Breast epithelium (tissue), 4 donors: ENCODE measurements at regions not wholly inside any gene's neighbourhood (a gene's known extent, or its start where the extent isn't known, plus 50 kb on each side); places are given as distances from the start of the nearest gene placed in this dataset.

ENCODE experiments used
- DNase-seq, 2 donors: peaks; one replicate each; pipeline ENCODE4 v3.0.0-alpha.2; 2019; ENCODE audit warnings: low spot score in 2 of 2
- H3K27ac ChIP-seq, 2 donors: fragments of 200-600 bp; sonication (generic) in 1 of 2; one replicate each; pipeline ENCODE4 v1.5.1; 2016 to 2019; ENCODE audit warnings: mild to moderate bottlenecking in 1 of 2
- H3K27me3 ChIP-seq, 2 donors: fragments of 200-600 bp; sonication (generic) in 1 of 2; one replicate each; pipeline versions ENCODE4 v1.5.1 to v1.6.0; 2017 to 2019; ENCODE audit warnings: control low read depth in 1 of 2, mild to moderate bottlenecking in 1 of 2
- H3K36me3 ChIP-seq: fragments of 200-600 bp; one replicate; pipeline ENCODE4 v1.5.1; 2019
- H3K4me1 ChIP-seq, 2 donors: fragments of 200-600 bp; sonication (generic); one replicate each; pipeline ENCODE4 v1.5.1; 2016 to 2019; ENCODE audit warnings: control low read depth in 1 of 2
- H3K4me3 ChIP-seq, 3 donors: fragments of 200-600 bp; sonication (generic); 1 replicate in 2 of 3; 2 replicates in 1 of 3; pipeline ENCODE4 v1.5.1; 2016 to 2019; ENCODE audit warnings: mild to moderate bottlenecking in 3 of 3, moderate library complexity in 2 of 3
- H3K9me3 ChIP-seq, 2 donors: fragments of 200-600 bp; sonication (generic) in 1 of 2; one replicate each; pipeline ENCODE4 v1.5.1; 2016 to 2019; ENCODE audit warnings: control low read depth in 1 of 2
- CTCF ChIP-seq, 3 donors: fragments of 450-650 bp; IDR thresholded peaks; one replicate each; pipeline ENCODE4 v1.5.1; 2016 to 2017; ENCODE audit warnings: antibody characterized with exemption in 3 of 3, mild to moderate bottlenecking in 3 of 3, moderate library complexity in 3 of 3
- POLR2A ChIP-seq: fragments of 450-650 bp; IDR thresholded peaks from one replicate; pipeline ENCODE4 v1.6.1; 2016; ENCODE audit warnings: antibody characterized with exemption, mild to moderate bottlenecking, moderate library complexity
- POLR2AphosphoS5 ChIP-seq, 3 donors: sonication (generic); formaldehyde crosslinking; IDR thresholded peaks; one replicate each; pipeline ENCODE4 v1.6.1; 2017; ENCODE audit warnings: antibody characterized with exemption in 3 of 3
- intact Hi-C: fragments of 100-400 bp; cut with DNase I; formaldehyde crosslinking; loops from one replicate; pipeline ENCODE4 v1.15.1; 2023; ENCODE audit warnings: low total_unique reads

GRCh38 chr6:51398064-51398705 lies 579.5 kb downstream of the TFAP2B start:
- H3K4me1 ChIP-seq: no peaks in the 10 kb centered on the region
- DNase-seq: no peak
- TF ChIP-seq CTCF (IDR thresholded peaks at IDR 0.05): no peak
- TF ChIP-seq POLR2A: no peak
- no peak for TF ChIP-seq POLR2AphosphoS5 (IDR thresholded peaks at IDR 0.05)
- intact Hi-C loops: no loop called here
- H3K27ac ChIP-seq: peak overlapping the region in 1 of 2 donors; percentile 27
- H3K36me3 ChIP-seq: no peaks in the 10 kb centered on the region
- H3K27me3 ChIP-seq: no peaks in the 10 kb centered on the region
- H3K9me3 ChIP-seq: no peaks in the 10 kb centered on the region
- no peak overlapping the region for H3K4me3 ChIP-seq

- no peaks in the 10 kb centered on the region for H3K9me3 ChIP-seq
- intact Hi-C loops: no loop called here
- no peaks in the 10 kb centered on the region for H3K27me3 ChIP-seq
- TF ChIP-seq POLR2AphosphoS5 (IDR thresholded peaks at IDR 0.05) (no peak), CTCF (IDR thresholded peaks at IDR 0.05) (no peak), POLR2A (no peak)
- no peak for DNase-seq
- no peak overlapping the region for H3K27ac ChIP-seq
- no peaks in the 10 kb centered on the region for H3K36me3 ChIP-seq
- no peaks in the 10 kb centered on the region for H3K4me1 ChIP-seq
- H3K4me3 ChIP-seq: no peak overlapping the region
Observed at GRCh38 chr6:51398793-51399192, 580.1 kb downstream of the TFAP2B start.

- TF ChIP-seq POLR2A (no peak), POLR2AphosphoS5 (IDR thresholded peaks at IDR 0.05) (no peak), CTCF (IDR thresholded peaks at IDR 0.05) (no peak)
- intact Hi-C loops: no loop called here
- Histone ChIP-seq H3K4me3 (no peak overlapping the region), H3K27me3 (no peaks in the 10 kb centered on the region), H3K4me1 (no peaks in the 10 kb centered on the region), H3K9me3 (no peaks in the 10 kb centered on the region), H3K36me3 (no peaks in the 10 kb centered on the region), H3K27ac (no peak overlapping the region)
- DNase-seq: no peak
Observed at GRCh38 chr6:51410453-51410852, 591.8 kb downstream of the TFAP2B start.

GRCh38 chr6:51411496-51412125 lies 592.9 kb downstream of the TFAP2B start:
- intact Hi-C loops: no loop called here
- H3K36me3 ChIP-seq: no peaks in the 10 kb centered on the region
- H3K9me3 ChIP-seq: no peaks in the 10 kb centered on the region
- no peak overlapping the region for H3K4me3 ChIP-seq
- H3K27me3 ChIP-seq: no peaks in the 10 kb centered on the region
- DNase-seq: no peak
- TF ChIP-seq POLR2AphosphoS5 (IDR thresholded peaks at IDR 0.05) (no peak), CTCF (IDR thresholded peaks at IDR 0.05) (no peak), POLR2A (no peak)
- no peak overlapping the region for H3K27ac ChIP-seq
- H3K4me1 ChIP-seq: no peaks in the 10 kb centered on the region

GRCh38 chr6:51414361-51414760 lies 595.7 kb downstream of the TFAP2B start:
- H3K27me3 ChIP-seq: no peaks in the 10 kb centered on the region
- H3K4me1 ChIP-seq: no peaks in the 10 kb centered on the region
- TF ChIP-seq POLR2A (no peak), CTCF (IDR thresholded peaks at IDR 0.05) (no peak), POLR2AphosphoS5 (IDR thresholded peaks at IDR 0.05) (no peak)
- no peak for DNase-seq
- no peak overlapping the region for H3K4me3 ChIP-seq
- intact Hi-C loops: no loop called here
- H3K27ac ChIP-seq: no peak overlapping the region
- H3K36me3 ChIP-seq: no peaks in the 10 kb centered on the region
- H3K9me3 ChIP-seq: no peaks in the 10 kb centered on the region
